ENCODE measurements at regions not wholly inside any gene's neighbourhood (a gene's known extent, or its start where the extent isn't known, plus 50 kb on each side); places are given as distances from the start of the nearest gene placed in this dataset.

DNA sequence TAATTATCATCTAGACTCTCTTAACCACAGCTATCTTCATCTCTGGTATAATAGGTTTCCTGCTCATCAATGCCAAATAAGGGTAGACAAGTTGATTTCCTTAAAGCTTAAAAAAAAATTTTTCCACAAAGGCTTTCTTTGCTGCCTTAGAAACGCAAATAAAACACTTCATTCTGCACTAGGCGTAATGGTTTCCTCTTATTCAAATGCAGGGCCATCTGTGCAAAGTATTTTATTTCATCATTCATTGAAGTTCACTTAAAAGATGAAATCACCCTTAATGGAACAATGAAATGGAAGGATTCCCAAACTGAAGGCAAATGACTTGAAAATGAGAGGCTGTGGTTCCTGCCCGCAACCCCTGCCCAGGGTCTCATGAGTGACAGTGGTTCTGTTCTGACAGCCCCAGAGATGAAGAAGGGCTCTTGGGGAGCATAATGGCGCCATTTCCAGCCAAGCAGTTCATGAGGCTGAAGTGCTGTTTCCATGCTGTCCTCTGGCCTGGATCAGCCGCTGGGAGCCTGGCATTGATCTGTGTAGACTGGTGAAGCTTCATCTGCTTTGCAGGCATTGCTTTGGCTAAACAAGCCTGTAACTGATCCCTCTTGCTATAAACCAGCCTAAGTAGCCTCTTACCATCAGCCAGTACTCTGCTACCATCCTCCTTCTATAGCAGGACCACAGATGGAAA lies 276.9 kb upstream of the WWC1 start:
- no peak for DNase-seq (ENCODE audit: low read depth)

- DNase-seq (ENCODE audit: low read depth) = no peak
Observed at GRCh38 chr5:168015506-168015905, 275.9 kb upstream of the WWC1 start.

DNA sequence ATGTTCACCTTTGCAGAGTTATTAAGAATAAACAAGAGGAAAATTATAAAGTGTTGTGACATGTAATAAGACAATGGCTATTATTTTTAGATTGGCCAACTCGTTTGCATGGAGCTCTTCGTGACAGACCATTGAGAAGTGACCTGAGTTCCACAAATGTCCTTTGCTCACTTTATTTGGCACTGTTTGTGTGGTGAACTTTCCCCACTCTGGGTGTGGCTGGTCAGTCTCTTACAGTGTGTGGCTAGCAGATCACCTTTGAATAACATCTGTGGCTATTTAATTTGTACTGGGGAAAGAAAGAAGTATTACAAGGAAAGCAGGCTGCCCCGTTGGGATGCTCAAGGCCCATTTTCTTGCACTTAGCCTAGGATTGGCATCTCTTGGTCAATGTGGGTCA lies 274.1 kb upstream of the WWC1 start:
- no peak for DNase-seq (ENCODE audit: low read depth)

GRCh38 chr5:168019143-168019542 lies 272.3 kb upstream of the WWC1 start:
- no peak for DNase-seq (ENCODE audit: low read depth)

DNA sequence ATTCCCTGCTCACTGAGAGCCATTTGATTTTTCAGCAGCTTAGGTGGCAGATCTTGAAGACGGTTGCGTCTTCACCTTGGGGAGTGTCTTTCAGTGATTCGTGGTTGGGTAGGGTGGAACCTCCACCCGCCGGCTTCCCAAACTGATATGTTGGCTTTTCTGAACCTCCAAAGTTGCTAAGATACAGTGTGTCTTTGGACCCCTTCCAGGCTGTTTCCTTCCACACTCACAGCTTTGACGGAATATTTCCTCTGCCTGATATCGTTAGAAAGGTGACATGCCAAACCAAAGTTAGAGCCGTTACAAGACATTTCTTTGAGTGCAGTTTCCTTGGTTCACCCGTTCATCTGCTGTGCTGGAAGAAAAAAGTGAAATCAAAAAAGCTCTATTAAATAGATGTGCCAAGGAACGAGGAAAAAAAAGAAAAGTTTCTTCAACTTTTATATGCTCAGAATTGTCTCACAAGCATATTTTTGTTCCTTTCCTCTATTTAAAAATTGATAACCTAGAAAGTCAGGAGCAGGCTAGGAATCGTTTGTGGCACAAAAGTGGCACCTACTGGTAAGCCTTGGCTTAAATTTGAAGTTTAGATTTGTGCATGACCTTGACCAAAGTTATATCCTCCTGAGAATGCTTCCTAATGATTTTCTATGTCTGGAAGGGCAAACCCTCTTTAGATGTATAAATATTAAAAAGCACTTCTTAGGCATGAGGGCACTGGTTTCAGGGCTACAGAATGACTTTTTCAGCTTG lies 270.7 kb upstream of the WWC1 start:
- DNase-seq (ENCODE audit: low read depth) = no peak

- no peak for DNase-seq (ENCODE audit: low read depth)
Observed at GRCh38 chr5:168022446-168023169, 268.8 kb upstream of the WWC1 start.

GRCh38 chr5:168023191-168023590 lies 268.3 kb upstream of the WWC1 start:
- no peak for DNase-seq (ENCODE audit: low read depth)

DNA sequence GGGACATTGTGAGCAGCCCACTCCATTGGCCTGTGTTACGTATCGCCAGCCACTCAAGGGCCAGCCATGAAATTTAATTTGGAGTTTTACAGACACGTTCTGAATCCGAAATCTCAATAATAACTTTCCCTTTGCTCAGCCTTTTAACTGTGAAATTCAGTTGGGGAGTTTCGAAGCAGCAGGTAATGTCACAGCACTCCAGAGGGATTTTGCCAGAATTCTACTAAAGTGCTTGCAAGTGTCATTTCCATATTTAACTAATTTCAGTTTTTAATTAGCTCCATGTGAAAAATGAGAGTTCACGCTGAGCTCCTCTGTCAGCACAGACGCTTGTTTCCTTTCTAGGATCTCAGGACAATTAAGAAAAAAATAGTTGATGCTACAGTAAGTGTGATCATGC lies 267.1 kb upstream of the WWC1 start:
- DNase-seq (ENCODE audit: low read depth) = no peak

GRCh38 chr5:168027007-168027406 lies 264.4 kb upstream of the WWC1 start:
- no peak for DNase-seq (ENCODE audit: low read depth)

- no peak for DNase-seq (ENCODE audit: low read depth)
Observed at GRCh38 chr5:168030912-168031311, 260.5 kb upstream of the WWC1 start.

GRCh38 chr5:168031614-168032013 lies 259.8 kb upstream of the WWC1 start:
- no peak for DNase-seq (ENCODE audit: low read depth)

- DNase-seq (ENCODE audit: low read depth) = no peak
Observed at GRCh38 chr5:168039039-168039438, 252.4 kb upstream of the WWC1 start.

DNA sequence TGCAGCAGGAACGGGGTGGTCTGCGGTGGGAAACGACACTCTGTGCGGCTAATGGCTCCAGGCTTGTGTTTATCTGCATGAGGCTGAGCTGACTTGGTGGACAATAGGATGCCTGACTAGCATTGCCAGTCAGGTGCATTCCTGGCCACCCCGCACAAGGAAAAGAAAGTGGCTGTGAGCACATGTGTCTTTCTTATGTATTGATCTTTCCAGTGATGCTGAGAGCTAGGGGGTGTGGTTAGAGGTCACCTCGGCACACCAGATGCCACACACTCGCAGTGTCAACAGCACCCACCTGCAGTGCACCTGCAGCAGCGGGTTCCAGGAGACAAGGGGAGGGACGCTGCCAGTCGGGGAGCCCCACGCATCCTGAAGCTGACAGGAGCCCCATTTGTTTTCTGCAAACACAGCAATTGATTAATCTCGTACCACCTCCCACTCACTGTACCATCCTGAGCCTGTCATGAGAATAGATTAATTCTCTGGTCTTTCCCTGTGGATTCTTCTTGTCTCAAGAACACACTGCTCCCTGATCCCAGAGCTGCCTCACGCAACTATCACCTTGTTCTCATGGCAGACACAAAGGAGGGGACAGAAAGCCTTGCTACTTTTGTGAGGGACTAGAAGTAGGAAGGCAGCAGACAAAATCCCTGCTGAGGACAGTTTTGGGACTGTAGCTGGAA lies 251.7 kb upstream of the WWC1 start:
- no peak for DNase-seq (ENCODE audit: low read depth)

DNA sequence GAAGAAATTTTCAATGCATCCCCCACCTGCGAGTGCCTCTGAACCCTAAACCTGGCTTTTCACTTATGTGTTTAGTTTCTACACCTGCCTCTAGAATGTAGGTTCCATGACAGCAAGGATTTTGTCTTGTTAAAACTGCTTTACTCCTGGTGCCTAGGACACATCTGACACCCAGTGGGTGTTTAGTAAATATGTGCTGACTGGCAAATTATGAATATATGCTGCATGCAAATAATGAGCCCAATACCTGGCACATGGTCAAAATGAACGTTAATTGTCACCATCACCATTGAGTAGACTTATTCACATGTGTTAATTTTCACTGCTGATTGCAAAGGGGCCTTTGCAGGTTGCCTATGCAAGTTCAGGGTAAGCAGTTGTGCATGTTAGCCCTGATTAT lies 249.9 kb upstream of the WWC1 start:
- DNase-seq (ENCODE audit: low read depth) = no peak

DNA sequence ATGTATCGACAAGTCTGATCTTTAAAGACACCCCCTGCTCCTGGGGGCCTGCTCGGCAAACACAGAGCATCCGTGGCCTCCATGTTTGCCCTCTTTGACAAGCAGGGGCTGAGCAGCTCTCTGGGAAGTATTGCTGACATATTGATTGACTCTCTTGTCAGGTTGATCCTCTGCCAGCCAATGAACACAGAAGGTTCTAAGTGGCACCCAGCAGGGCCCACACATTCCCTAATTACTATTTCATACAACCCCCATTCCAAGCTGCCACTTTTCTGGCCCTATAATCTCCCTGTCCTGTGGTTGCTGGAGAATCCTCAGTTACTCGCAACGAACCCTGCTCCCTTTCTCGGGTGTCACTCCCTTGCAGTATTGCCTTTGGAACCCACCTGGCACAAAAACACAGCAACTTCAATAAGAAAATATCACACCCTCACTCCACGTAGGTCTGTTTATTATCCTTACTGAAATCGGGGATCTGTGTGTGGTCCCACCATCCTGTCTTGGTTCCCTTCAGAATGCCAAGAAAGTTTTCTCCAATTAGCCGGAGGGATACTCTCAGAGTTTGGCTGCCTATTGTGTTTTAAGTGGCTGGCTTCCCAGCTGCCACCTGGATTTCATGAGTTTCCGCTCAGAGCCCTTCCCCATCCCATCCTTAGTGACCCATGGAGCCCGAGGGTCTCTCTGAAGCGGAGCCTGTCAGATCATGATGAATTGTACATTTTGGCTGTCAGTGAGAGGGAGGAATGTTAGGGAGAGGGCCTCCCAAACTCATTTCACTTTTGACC lies 249.0 kb upstream of the WWC1 start:
- no peak for DNase-seq (ENCODE audit: low read depth)

DNA sequence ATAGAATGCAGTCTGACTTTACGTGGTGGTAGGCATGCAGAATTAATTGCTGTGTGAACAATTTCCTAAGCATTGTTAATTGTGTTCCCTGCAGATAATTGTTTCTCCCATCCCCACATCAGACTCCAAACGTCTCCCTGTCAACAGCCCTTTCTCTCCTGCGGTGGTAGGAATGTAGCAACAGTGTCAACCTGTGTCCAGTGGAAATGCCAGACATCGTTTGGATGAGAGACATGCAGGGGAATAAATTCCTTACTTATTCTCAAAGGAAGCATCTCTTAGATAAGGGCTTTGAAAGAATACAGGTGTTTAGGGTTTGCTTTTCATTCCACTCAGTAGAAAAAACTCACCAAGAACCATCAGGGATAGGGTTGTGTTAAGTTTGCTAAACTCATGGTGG lies 245.3 kb upstream of the WWC1 start:
- no peak for DNase-seq (ENCODE audit: low read depth)

- peak; percentile 33 for DNase-seq (ENCODE audit: low read depth)
Observed at GRCh38 chr5:168047043-168047668, 244.3 kb upstream of the WWC1 start.

- no peak for DNase-seq (ENCODE audit: low read depth)
Observed at GRCh38 chr5:168047669-168048111, 243.8 kb upstream of the WWC1 start.

DNA sequence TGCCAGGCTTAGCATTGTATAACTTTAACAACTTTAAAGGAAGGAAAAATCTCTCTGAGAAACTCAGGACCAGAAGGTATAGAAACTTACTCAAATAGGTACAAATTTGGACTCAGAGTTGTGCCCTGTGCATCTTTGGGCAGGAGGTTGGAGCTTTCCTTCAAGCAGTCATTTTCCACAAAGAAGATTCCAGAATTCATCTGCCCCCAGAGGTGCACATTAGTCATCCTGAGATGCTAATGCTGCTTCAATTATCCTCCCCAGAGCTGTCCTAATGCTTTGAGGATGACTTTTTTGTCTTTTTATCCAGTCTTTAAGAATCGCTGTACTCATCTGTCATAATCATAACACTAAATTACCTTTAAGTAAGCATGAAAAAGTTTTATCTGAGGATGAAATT lies 243.0 kb upstream of the WWC1 start:
- DNase-seq (ENCODE audit: low read depth) = no peak

GRCh38 chr5:168052686-168053085 lies 238.8 kb upstream of the WWC1 start:
- no peak for DNase-seq (ENCODE audit: low read depth)

DNA sequence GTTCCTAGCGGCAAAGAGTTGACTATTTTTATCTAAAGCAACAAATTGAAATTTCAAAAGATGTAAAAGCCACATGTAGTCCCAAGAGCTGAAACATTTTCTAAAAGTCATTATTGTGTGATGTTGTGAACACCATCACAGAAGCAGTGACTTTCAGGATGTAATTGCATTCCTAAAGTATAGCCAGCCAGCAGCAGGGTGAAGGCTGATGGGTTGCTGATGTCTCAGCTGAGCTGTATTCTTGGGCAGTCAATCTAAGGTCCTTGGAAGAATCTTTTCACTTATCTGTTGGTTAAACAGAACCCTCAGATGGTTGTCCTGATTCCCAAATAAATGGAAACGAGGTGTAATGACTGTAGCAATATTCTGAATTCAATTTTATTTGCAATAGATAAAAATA lies 237.4 kb upstream of the WWC1 start:
- DNase-seq (ENCODE audit: low read depth) = no peak

Data from LHCN-M2 (cell line).